RWPE2 (cell line): ENCODE measurements at regions not wholly inside any gene's neighbourhood (a gene's known extent, or its start where the extent isn't known, plus 50 kb on each side); places are given as distances from the start of the nearest gene placed in this dataset.

Source experiments
- ATAC-seq: fragments of 200-7000 bp; cut with Tn5 transposase; 3 replicates; pipeline ENCODE4 v1.9.1; 2021; ENCODE audit warnings: low read depth
- DNase-seq: peaks from one replicate; pipeline ENCODE4 v3.0.0-alpha.2; 2020; ENCODE audit warnings: low spot score
- H3K27ac ChIP-seq: fragments of 450-650 bp; 2 replicates; pipeline ENCODE4 v1.5.1; 2017; ENCODE audit warnings: mild to moderate bottlenecking; ENCODE audit not compliant: poor library complexity, severe bottlenecking
- H3K27me3 ChIP-seq: fragments of 250-450 bp; sonication (Bioruptor Pico); 2 replicates; pipeline ENCODE4 v1.5.1; 2021; ENCODE audit warnings: mild to moderate bottlenecking, moderate library complexity; ENCODE audit not compliant: insufficient read depth, poor library complexity, severe bottlenecking
- H3K36me3 ChIP-seq: fragments of 250-450 bp; sonication (Bioruptor Pico); 2 replicates; pipeline ENCODE4 v1.5.1; 2020; ENCODE audit warnings: low read depth, mild to moderate bottlenecking, moderate library complexity
- H3K4me1 ChIP-seq: fragments of 250-450 bp; sonication (Bioruptor Pico); 2 replicates; pipeline ENCODE4 v1.5.1; 2021; ENCODE audit warnings: mild to moderate bottlenecking, moderate library complexity; ENCODE audit not compliant: insufficient read depth, poor library complexity, severe bottlenecking
- H3K4me3 ChIP-seq: fragments of 250-450 bp; sonication (Bioruptor Pico); 2 replicates; pipeline ENCODE4 v1.5.1; 2021; ENCODE audit warnings: mild to moderate bottlenecking, moderate library complexity; ENCODE audit not compliant: severe bottlenecking
- H3K9me3 ChIP-seq: fragments of 250-450 bp; sonication (Bioruptor Pico); 2 replicates; pipeline ENCODE4 v1.5.1; 2021; ENCODE audit warnings: mild to moderate bottlenecking, moderate library complexity; ENCODE audit not compliant: severe bottlenecking
- CTCF ChIP-seq: fragments of 450-650 bp; IDR thresholded peaks from one replicate; pipeline ENCODE4 v1.5.1; 2017; ENCODE audit warnings: mild to moderate bottlenecking, moderate library complexity; ENCODE audit not compliant: poor library complexity, severe bottlenecking

- ATAC-seq: no peak
- Histone ChIP-seq H3K27ac (no peak overlapping the region), H3K4me1 (no peaks in the 10 kb centered on the region), H3K4me3 (no peak overlapping the region), H3K9me3 (no peaks in the 10 kb centered on the region), H3K36me3 (no peaks in the 10 kb centered on the region), H3K27me3 (no peaks in the 10 kb centered on the region)
- DNase-seq: no peak
- TF ChIP-seq CTCF: no peak
Observed at GRCh38 chr16:13809765-13810164, 110.2 kb upstream of the ERCC4 start.

- no peak for TF ChIP-seq CTCF
Observed at GRCh38 chr16:13811834-13812233, 108.1 kb upstream of the ERCC4 start.

DNA sequence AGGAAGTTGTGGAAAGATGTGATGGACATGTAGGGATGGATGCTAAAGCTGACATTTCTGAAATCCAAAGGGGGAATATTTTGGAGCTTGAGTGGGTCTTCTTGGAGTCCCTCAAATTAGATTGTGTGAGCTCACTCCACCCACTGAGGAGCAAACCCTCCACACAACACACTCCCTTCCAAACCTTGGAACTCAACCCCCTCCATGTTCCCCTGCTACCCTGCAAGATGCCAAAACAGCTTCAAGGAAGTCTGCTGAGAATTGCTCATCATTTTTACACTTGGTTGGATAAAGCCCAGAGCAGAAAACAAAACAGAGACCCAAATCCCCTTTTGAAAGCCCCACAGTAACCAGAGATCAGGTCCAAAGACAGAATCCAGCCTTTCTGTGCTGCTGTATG lies 103.3 kb upstream of the ERCC4 start:
- Histone ChIP-seq H3K36me3 (no peaks in the 10 kb centered on the region), H3K9me3 (no peaks in the 10 kb centered on the region), H3K4me1 (no peaks in the 10 kb centered on the region), H3K27ac (no peak overlapping the region), H3K27me3 (peaks cover 6% of the 10 kb centered on the region), H3K4me3 (no peak overlapping the region)
- TF ChIP-seq CTCF: no peak
- no peak for ATAC-seq
- no peak for DNase-seq

More at GRCh38 chr16:13811834-13812233, 108.1 kb upstream of the ERCC4 start:
- H3K27ac ChIP-seq: no peak overlapping the region
- H3K27me3 ChIP-seq: no peaks in the 10 kb centered on the region
- no peak overlapping the region for H3K4me3 ChIP-seq
- H3K4me1 ChIP-seq: no peaks in the 10 kb centered on the region
- no peaks in the 10 kb centered on the region for H3K9me3 ChIP-seq
- DNase-seq (no peak), ATAC-seq (no peak)
- no peaks in the 10 kb centered on the region for H3K36me3 ChIP-seq

GRCh38 chr16:13823501-13823900 lies 96.5 kb upstream of the ERCC4 start:
- H3K27ac ChIP-seq: no peak overlapping the region
- H3K4me3 ChIP-seq: no peak overlapping the region
- no peaks in the 10 kb centered on the region for H3K9me3 ChIP-seq
- no peaks in the 10 kb centered on the region for H3K4me1 ChIP-seq
- no peaks in the 10 kb centered on the region for H3K27me3 ChIP-seq
- no peaks in the 10 kb centered on the region for H3K36me3 ChIP-seq
- DNase-seq (no peak), ATAC-seq (no peak)
- TF ChIP-seq CTCF: no peak

- no peak for ATAC-seq
- Histone ChIP-seq H3K4me1 (no peaks in the 10 kb centered on the region), H3K36me3 (no peaks in the 10 kb centered on the region), H3K4me3 (no peak overlapping the region), H3K9me3 (no peaks in the 10 kb centered on the region), H3K27ac (no peak overlapping the region), H3K27me3 (no peaks in the 10 kb centered on the region)
- no peak for TF ChIP-seq CTCF
- no peak for DNase-seq
Observed at GRCh38 chr16:13829697-13830299, 90.2 kb upstream of the ERCC4 start.
